ENCODE measurements at regions not wholly inside any gene's neighbourhood (a gene's known extent, or its start where the extent isn't known, plus 50 kb on each side); places are given as distances from the start of the nearest gene placed in this dataset.

- no peak overlapping the region for H3K9ac ChIP-seq (ENCODE audit: low read length)
- ATAC-seq = no peak
- H3K4me2 ChIP-seq (ENCODE audit: low read length) = no peak overlapping the region
- no peak overlapping the region for H2AFZ ChIP-seq (ENCODE audit: low read depth, low read length, poor library complexity, severe bottlenecking)
- H3K4me1 ChIP-seq (ENCODE audit: control insufficient read depth in 1 of 2, insufficient read depth in 2 of 2, low read length in 2 of 2) = no peaks in the 10 kb centered on the region
- H3K27me3 ChIP-seq (ENCODE audit: insufficient read depth, low read length) = no peaks in the 10 kb centered on the region
- TF ChIP-seq ZNF274 (IDR thresholded peaks at IDR 0.05; ENCODE audit: low read depth, low read length) (no peak), MAX (IDR thresholded peaks at IDR 0.05) (no peak), SP1 (IDR thresholded peaks at IDR 0.05; ENCODE audit: low read depth) (no peak), CEBPB (IDR thresholded peaks at IDR 0.05; ENCODE audit: low read depth) (no peak), EZH2 (IDR thresholded peaks at IDR 0.05) (no peak), EZH2phosphoT487 (IDR thresholded peaks at IDR 0.05; ENCODE audit: borderline replicate concordance) (no peak), ZFX (IDR thresholded peaks at IDR 0.05) (no peak), CTCF (IDR thresholded peaks at IDR 0.05 in 2 of 3, conservative IDR thresholded peaks at IDR 0.05 in 1 of 3; ENCODE audit: borderline replicate concordance in 1 of 3, insufficient read depth in 1 of 3, low read depth in 2 of 3, low read length in 2 of 3) (no peak), POLR2A (IDR thresholded peaks at IDR 0.05; ENCODE audit: borderline replicate concordance, extremely low read depth, insufficient read depth, insufficient read length) (no peak), EGR1 (IDR thresholded peaks at IDR 0.05; ENCODE audit: low read depth) (no peak), RAD21 (IDR thresholded peaks at IDR 0.05; ENCODE audit: low read depth) (no peak)
- no peak for DNase-seq (ENCODE audit: low read depth, low spot score)
- no peaks in the 10 kb centered on the region for H3K9me2 ChIP-seq (ENCODE audit: insufficient read depth)
- CTCF ChIA-PET = no interaction called here
- no peak overlapping the region for H3K4me3 ChIP-seq (replicated peaks in 1 of 2; ENCODE audit: low read depth in 1 of 2, low read length in 2 of 2)
- POLR2A ChIA-PET = no interaction called here
- H3K27ac ChIP-seq (ENCODE audit: low read depth, low read length) = no peak overlapping the region
- H3K9me3 ChIP-seq (ENCODE audit: control insufficient read depth in 1 of 2, insufficient read depth in 1 of 2, low read depth in 1 of 2, low read length in 2 of 2) = peaks cover 0 to 4% of the 10 kb centered on the region in 2 experiments; a peak in 1 of 4 replicates
- H3K79me2 ChIP-seq (ENCODE audit: insufficient read depth, low read length) = no peaks in the 10 kb centered on the region
- H3K36me3 ChIP-seq (ENCODE audit: control insufficient read depth in 1 of 2, insufficient read depth in 2 of 2, low read length in 2 of 2) = no peaks in the 10 kb centered on the region
- intact Hi-C loops (cut with micrococcal nuclease) = no loop called here
- no peaks in the 10 kb centered on the region for H4K20me1 ChIP-seq (ENCODE audit: insufficient read depth)
- no TSS peak for BruUV-seq (replicated peaks)
- RAD21 ChIA-PET (ENCODE audit: low non-redundant PET in 1 of 2, low total read pairs in 2 of 2, uncharacterized antibody in 2 of 2, unreplicated experiment in 2 of 2) = no interaction called here
Measured at GRCh38 chr13:103373916-103374315, 307.7 kb upstream of the SLC10A2 start.

Measured in HCT116 (cell line).